ENCODE measurements at regions not wholly inside any gene's neighbourhood (a gene's known extent, or its start where the extent isn't known, plus 50 kb on each side); places are given as distances from the start of the nearest gene placed in this dataset.

GRCh38 chr14:65277027-65277426, 135.5 kb upstream of the FUT8 start:
- Histone ChIP-seq H3K36me3 (no peaks in the 10 kb centered on the region), H3K4me1 (peaks cover 0 to 4% (median 3%) of the 10 kb centered on the region in 3 donors), H3K27me3 (no peaks in the 10 kb centered on the region), H3K4me3 (no peak overlapping the region), H3K27ac (no peak overlapping the region), H3K9me3 (no peaks in the 10 kb centered on the region)
- no peak for ATAC-seq
- intact Hi-C loops (cut with DNase I), result no loop called here
- no peak for TF ChIP-seq CTCF (IDR thresholded peaks at IDR 0.05)
- FAIRE-seq, result no peak
- 94 to 95% methylated on average over 4 of the region's 4 CpGs for WGBS, 2 donors
- DNase-seq, result no peak

- Histone ChIP-seq H3K27ac (no peak overlapping the region), H3K36me3 (no peaks in the 10 kb centered on the region), H3K27me3 (no peaks in the 10 kb centered on the region), H3K4me3 (no peak overlapping the region), H3K9me3 (no peaks in the 10 kb centered on the region), H3K4me1 (peaks cover 0 to 4% (median 3%) of the 10 kb centered on the region in 3 donors)
- no peak for DNase-seq
- 64 to 83% methylated on average over 6 of the region's 6 CpGs for WGBS, 2 donors
- intact Hi-C loops (cut with DNase I), result no loop called here
- no peak for FAIRE-seq
- no peak for TF ChIP-seq CTCF (IDR thresholded peaks at IDR 0.05)
- ATAC-seq, result no peak
These were observed 134.8 kb upstream of the FUT8 start for GRCh38 chr14:65277580-65278270.

GRCh38 chr14:65278589-65278988, 133.9 kb upstream of the FUT8 start:
- Histone ChIP-seq H3K36me3 (no peaks in the 10 kb centered on the region), H3K27ac (no peak overlapping the region), H3K9me3 (no peaks in the 10 kb centered on the region), H3K4me1 (peaks cover 0 to 3% (median 0%) of the 10 kb centered on the region in 3 donors), H3K27me3 (no peaks in the 10 kb centered on the region), H3K4me3 (no peak overlapping the region)
- intact Hi-C loops (cut with DNase I), result no loop called here
- DNase-seq (no peak), ATAC-seq (no peak), FAIRE-seq (no peak)
- WGBS, 2 donors, result 77 to 79% methylated on average over 4 of the region's 4 CpGs
- no peak for TF ChIP-seq CTCF (IDR thresholded peaks at IDR 0.05)

GRCh38 chr14:65279510-65279909, 133.0 kb upstream of the FUT8 start:
- Histone ChIP-seq H3K36me3 (no peaks in the 10 kb centered on the region), H3K9me3 (no peaks in the 10 kb centered on the region), H3K4me1 (peaks cover 0 to 3% (median 0%) of the 10 kb centered on the region in 3 donors), H3K4me3 (no peak overlapping the region), H3K27me3 (no peaks in the 10 kb centered on the region), H3K27ac (no peak overlapping the region)
- DNase-seq (no peak), FAIRE-seq (no peak), ATAC-seq (no peak)
- TF ChIP-seq CTCF (IDR thresholded peaks at IDR 0.05), result no peak
- 94 to 95% methylated on average over 22 of the region's 22 CpGs for WGBS, 2 donors
- intact Hi-C loops (cut with DNase I), result no loop called here

- 95% methylated on average over 25 of the region's 25 CpGs for WGBS, 2 donors
- H3K4me3 ChIP-seq, result no peak overlapping the region
- no peak overlapping the region for H3K27ac ChIP-seq
- no peak for TF ChIP-seq CTCF (IDR thresholded peaks at IDR 0.05)
- ATAC-seq, result no peak
- no peaks in the 10 kb centered on the region for H3K9me3 ChIP-seq
- DNase-seq, result no peak
- no peaks in the 10 kb centered on the region for H3K27me3 ChIP-seq
- no peak for FAIRE-seq
- peaks cover 0 to 3% (median 0%) of the 10 kb centered on the region in 3 donors for H3K4me1 ChIP-seq
- H3K36me3 ChIP-seq, result no peaks in the 10 kb centered on the region
- intact Hi-C loops (cut with DNase I), result no loop called here
These were observed 132.6 kb upstream of the FUT8 start for GRCh38 chr14:65279958-65280357.

All from pancreas (tissue), 10 donors.